ENCODE measurements at regions not wholly inside any gene's neighbourhood (a gene's known extent, or its start where the extent isn't known, plus 50 kb on each side); places are given as distances from the start of the nearest gene placed in this dataset.
"Not testable (repeated sequence)": the region's sequence is repeated elsewhere in the genome, so short reads cannot be mapped to it uniquely, and the experiment has no call there.

- Histone ChIP-seq H3K4me2 (ENCODE audit: low read length) (no peak overlapping the region), H3K4me3 (ENCODE audit: low read length) (no peak overlapping the region), H3K36me3 (replicated peaks; ENCODE audit: low read depth, low read length) (no peaks in the 10 kb centered on the region), H3K9me3 (ENCODE audit: insufficient read depth, low read length) (no peaks in the 10 kb centered on the region), H3K27ac (ENCODE audit: low read length) (no peak overlapping the region), H4K20me1 (ENCODE audit: insufficient read depth, low read length) (no peaks in the 10 kb centered on the region), H3K9ac (ENCODE audit: low read length) (no peak overlapping the region), H3K27me3 (ENCODE audit: low read depth, low read length) (no peaks in the 10 kb centered on the region), H3K79me2 (ENCODE audit: low read length) (no peaks in the 10 kb centered on the region), H3K4me1 (ENCODE audit: low read length) (no peaks in the 10 kb centered on the region), H2AFZ (ENCODE audit: low read depth, low read length) (no peak overlapping the region)
- TF ChIP-seq, protein P1, sequence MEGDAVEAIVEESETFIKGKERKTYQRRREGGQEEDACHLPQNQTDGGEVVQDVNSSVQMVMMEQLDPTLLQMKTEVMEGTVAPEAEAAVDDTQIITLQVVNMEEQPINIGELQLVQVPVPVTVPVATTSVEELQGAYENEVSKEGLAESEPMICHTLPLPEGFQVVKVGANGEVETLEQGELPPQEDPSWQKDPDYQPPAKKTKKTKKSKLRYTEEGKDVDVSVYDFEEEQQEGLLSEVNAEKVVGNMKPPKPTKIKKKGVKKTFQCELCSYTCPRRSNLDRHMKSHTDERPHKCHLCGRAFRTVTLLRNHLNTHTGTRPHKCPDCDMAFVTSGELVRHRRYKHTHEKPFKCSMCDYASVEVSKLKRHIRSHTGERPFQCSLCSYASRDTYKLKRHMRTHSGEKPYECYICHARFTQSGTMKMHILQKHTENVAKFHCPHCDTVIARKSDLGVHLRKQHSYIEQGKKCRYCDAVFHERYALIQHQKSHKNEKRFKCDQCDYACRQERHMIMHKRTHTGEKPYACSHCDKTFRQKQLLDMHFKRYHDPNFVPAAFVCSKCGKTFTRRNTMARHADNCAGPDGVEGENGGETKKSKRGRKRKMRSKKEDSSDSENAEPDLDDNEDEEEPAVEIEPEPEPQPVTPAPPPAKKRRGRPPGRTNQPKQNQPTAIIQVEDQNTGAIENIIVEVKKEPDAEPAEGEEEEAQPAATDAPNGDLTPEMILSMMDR (IDR thresholded peaks at IDR 0.05; ENCODE audit: low read depth, low read length), result no peak
- no peak for TF ChIP-seq EZH2phosphoT487 (IDR thresholded peaks at IDR 0.05; ENCODE audit: low read depth)
These were observed 909.5 kb upstream of the SOX11 start for GRCh38 chr2:4782647-4783046.

- no peak overlapping the region for H3K9ac ChIP-seq (ENCODE audit: low read length)
- no peak for TF ChIP-seq EZH2phosphoT487 (IDR thresholded peaks at IDR 0.05; ENCODE audit: low read depth)
- TF ChIP-seq, protein P1 (IDR thresholded peaks at IDR 0.05; ENCODE audit: low read depth, low read length), result no peak
- no peak overlapping the region for H2AFZ ChIP-seq (ENCODE audit: low read depth, low read length)
- no peaks in the 10 kb centered on the region for H3K4me1 ChIP-seq (ENCODE audit: low read length)
- H3K27ac ChIP-seq (ENCODE audit: low read length), result no peak overlapping the region
- no peaks in the 10 kb centered on the region for H4K20me1 ChIP-seq (ENCODE audit: insufficient read depth, low read length)
- H3K4me2 ChIP-seq (ENCODE audit: low read length), result no peak overlapping the region
- H3K79me2 ChIP-seq (ENCODE audit: low read length), result no peaks in the 10 kb centered on the region
- H3K9me3 ChIP-seq (ENCODE audit: insufficient read depth, low read length), result no peaks in the 10 kb centered on the region
- no peaks in the 10 kb centered on the region for H3K36me3 ChIP-seq (replicated peaks; ENCODE audit: low read depth, low read length)
- no peaks in the 10 kb centered on the region for H3K27me3 ChIP-seq (ENCODE audit: low read depth, low read length)
- H3K4me3 ChIP-seq (ENCODE audit: low read length), result no peak overlapping the region
These were observed 900.7 kb upstream of the SOX11 start for GRCh38 chr2:4791488-4791887.

GRCh38 chr2:4792126-4792525, 900.1 kb upstream of the SOX11 start:
- Histone ChIP-seq H2AFZ (ENCODE audit: low read depth, low read length) (no peak overlapping the region), H3K9ac (ENCODE audit: low read length) (no peak overlapping the region), H3K36me3 (replicated peaks; ENCODE audit: low read depth, low read length) (no peaks in the 10 kb centered on the region), H3K79me2 (ENCODE audit: low read length) (no peaks in the 10 kb centered on the region), H3K27me3 (ENCODE audit: low read depth, low read length) (no peaks in the 10 kb centered on the region), H3K9me3 (ENCODE audit: insufficient read depth, low read length) (no peaks in the 10 kb centered on the region), H4K20me1 (ENCODE audit: insufficient read depth, low read length) (no peaks in the 10 kb centered on the region), H3K4me3 (ENCODE audit: low read length) (no peak overlapping the region), H3K4me1 (ENCODE audit: low read length) (no peaks in the 10 kb centered on the region), H3K4me2 (ENCODE audit: low read length) (no peak overlapping the region), H3K27ac (ENCODE audit: low read length) (no peak overlapping the region)
- TF ChIP-seq, protein P1 (IDR thresholded peaks at IDR 0.05; ENCODE audit: low read depth, low read length), result no peak
- no peak for TF ChIP-seq EZH2phosphoT487 (IDR thresholded peaks at IDR 0.05; ENCODE audit: low read depth)

DNA sequence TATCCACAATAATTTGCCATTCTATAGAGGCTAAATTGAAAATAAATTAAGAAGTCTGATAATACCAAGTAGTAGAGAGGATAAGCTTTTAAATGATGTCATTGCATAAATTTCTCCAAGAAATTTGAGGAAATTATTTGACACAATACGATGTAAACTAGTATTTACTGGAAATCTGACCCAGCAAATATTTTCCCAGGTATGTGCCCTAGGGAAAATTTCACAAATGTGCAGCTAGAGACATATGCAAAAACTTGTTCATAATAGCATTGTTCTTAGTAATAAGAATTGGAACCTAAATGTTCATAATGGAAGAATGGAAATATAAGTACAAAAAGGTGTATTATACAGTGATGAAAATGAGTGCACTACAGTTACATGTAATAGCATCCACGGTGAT, 888.8 kb upstream of the SOX11 start:
- H2AFZ ChIP-seq (ENCODE audit: low read depth, low read length), result no peak overlapping the region
- H3K4me1 ChIP-seq (ENCODE audit: low read length), result no peaks in the 10 kb centered on the region
- no peaks in the 10 kb centered on the region for H3K79me2 ChIP-seq (ENCODE audit: low read length)
- no peaks in the 10 kb centered on the region for H3K9me3 ChIP-seq (ENCODE audit: insufficient read depth, low read length)
- no peak overlapping the region for H3K27ac ChIP-seq (ENCODE audit: low read length)
- no peaks in the 10 kb centered on the region for H3K36me3 ChIP-seq (replicated peaks; ENCODE audit: low read depth, low read length)
- no peaks in the 10 kb centered on the region for H4K20me1 ChIP-seq (ENCODE audit: insufficient read depth, low read length)
- no peak overlapping the region for H3K4me3 ChIP-seq (ENCODE audit: low read length)
- TF ChIP-seq, protein P1 (IDR thresholded peaks at IDR 0.05; ENCODE audit: low read depth, low read length), result no peak
- TF ChIP-seq EZH2phosphoT487 (IDR thresholded peaks at IDR 0.05; ENCODE audit: low read depth), result no peak
- H3K4me2 ChIP-seq (ENCODE audit: low read length), result no peak overlapping the region
- H3K9ac ChIP-seq (ENCODE audit: low read length), result no peak overlapping the region
- no peaks in the 10 kb centered on the region for H3K27me3 ChIP-seq (ENCODE audit: low read depth, low read length)

DNA sequence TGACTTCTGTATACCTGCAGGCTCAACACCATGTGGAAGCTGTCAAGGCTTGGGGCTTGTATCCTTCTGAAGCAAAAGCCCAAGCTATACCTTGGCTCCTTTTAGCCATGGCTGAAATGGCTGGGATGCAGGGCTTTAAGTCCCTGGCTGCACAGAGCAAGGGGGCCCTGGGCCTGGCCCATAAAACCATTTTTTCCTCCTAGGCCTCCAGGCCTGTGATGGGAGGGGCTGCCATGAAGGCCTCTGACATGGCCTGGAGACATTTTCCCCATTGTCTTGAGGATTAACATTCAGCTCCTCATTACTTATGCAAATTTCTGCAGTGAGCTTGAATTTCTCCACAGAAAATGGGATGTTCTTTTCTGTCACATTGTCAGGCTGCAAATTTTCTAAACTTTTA, 878.0 kb upstream of the SOX11 start:
- not testable (repeated sequence) for H3K9ac ChIP-seq (ENCODE audit: low read length); H3K4me3 ChIP-seq (ENCODE audit: low read length)

More for the DNA sequence above, 878.0 kb upstream of the SOX11 start:
- not testable (repeated sequence) for H3K27me3 ChIP-seq (ENCODE audit: low read depth, low read length); H3K36me3 ChIP-seq (replicated peaks; ENCODE audit: low read depth, low read length); H3K4me1 ChIP-seq (ENCODE audit: low read length); H3K9me3 ChIP-seq (ENCODE audit: insufficient read depth, low read length); H3K4me2 ChIP-seq (ENCODE audit: low read length); H2AFZ ChIP-seq (ENCODE audit: low read depth, low read length); H4K20me1 ChIP-seq (ENCODE audit: insufficient read depth, low read length); H3K79me2 ChIP-seq (ENCODE audit: low read length); H3K27ac ChIP-seq (ENCODE audit: low read length)

All from OCI-LY3 (cell line).